GM18861 (cell line): ENCODE measurements at regions not wholly inside any gene's neighbourhood (a gene's known extent, or its start where the extent isn't known, plus 50 kb on each side); places are given as distances from the start of the nearest gene placed in this dataset.

ENCODE experiments used
- ATAC-seq: cut with Tn5 transposase; IDR thresholded peaks from one replicate; pipeline ENCODE4 v1.9.1; 2021; ENCODE audit not compliant: unreplicated experiment

- no peak for ATAC-seq
Observed at GRCh38 chr1:90561103-90561783, 155.9 kb downstream of the BARHL2 start.

GRCh38 chr1:90558754-90559378 lies 158.2 kb downstream of the BARHL2 start:
- ATAC-seq = no peak

DNA sequence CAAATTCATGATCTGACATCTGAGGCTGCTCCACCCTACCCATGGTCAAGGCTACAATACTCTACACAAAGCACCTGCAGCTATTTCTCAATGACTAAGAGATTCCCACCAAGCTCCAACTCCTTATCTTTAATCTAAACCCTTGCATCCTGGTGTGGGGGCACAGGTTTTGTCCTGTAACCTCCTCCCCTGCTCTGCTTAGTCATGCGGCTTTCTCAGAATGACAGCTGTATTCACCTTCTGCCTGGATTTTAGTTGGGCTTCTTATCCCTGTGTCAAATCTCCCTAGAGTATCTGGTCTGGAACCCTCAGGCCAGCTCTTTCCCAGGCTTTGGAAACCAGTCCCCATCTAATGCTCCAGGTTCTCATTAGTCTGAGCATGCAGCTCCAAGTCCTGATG lies 159.0 kb downstream of the BARHL2 start:
- no peak for ATAC-seq

DNA sequence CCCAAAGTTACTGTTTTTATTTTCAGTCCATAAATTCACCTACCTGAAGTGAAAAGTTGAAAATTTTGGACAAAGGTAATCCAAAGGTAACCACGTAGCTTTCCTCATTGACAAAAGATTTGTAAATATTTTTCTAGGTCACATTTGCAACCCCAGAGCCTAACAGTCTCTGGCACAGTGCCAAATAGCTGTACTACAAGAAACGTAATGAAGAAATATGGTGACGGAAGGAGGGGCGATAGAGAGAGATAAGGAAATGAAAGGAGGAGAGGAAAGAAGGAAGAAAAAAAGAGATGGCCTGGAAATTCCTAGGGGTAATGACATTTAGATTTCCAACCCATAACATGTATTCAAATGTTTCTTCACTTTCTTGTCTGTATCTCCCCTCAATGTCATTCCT lies 159.4 kb downstream of the BARHL2 start:
- no peak for ATAC-seq

- ATAC-seq = no peak
Observed at GRCh38 chr1:90550626-90551406, 166.3 kb downstream of the BARHL2 start.

- no peak for ATAC-seq
Observed at GRCh38 chr1:90544356-90544755, 172.7 kb downstream of the BARHL2 start.

GRCh38 chr1:90537606-90538362 lies 179.3 kb downstream of the BARHL2 start:
- ATAC-seq = no peak

- ATAC-seq = no peak
Observed at GRCh38 chr1:90534663-90535295, 182.3 kb downstream of the BARHL2 start.

DNA sequence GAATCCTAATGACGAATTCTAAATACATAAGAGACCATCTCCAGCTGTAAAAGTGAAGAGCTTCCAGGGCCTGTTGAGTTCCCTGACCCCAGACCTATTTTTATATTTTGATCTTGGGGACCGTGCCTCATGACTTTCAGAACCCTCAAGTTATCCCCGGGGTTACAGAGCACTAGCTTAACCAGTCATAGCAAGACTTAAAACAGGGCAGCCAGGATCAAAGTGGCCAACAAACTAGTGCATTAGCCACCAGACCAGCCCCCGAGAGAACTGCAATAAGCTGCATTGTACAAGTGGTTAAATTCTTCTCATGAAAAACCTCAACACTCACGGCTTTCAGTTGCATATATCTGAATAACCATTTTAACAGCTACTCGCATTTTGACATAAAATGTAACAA lies 183.0 kb downstream of the BARHL2 start:
- no peak for ATAC-seq

DNA sequence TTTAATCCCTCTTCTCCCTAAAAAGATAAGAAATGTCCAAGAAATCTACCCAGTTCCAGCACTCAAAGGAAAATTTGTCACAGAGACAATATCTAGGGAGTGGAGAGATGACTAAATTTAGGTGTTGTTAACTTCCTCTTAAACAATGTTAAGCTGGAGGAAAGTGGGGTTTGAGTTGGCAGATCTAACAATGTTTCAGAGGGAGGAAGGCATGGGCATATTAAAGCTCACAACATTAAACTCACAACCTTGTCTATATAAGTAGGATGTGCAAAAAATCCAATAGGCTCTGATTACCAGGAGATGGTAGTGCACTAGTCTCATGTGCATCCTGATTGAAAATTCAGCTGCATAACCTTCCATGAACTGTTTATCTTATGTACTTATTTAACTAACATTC lies 190.1 kb downstream of the BARHL2 start:
- ATAC-seq = no peak

DNA sequence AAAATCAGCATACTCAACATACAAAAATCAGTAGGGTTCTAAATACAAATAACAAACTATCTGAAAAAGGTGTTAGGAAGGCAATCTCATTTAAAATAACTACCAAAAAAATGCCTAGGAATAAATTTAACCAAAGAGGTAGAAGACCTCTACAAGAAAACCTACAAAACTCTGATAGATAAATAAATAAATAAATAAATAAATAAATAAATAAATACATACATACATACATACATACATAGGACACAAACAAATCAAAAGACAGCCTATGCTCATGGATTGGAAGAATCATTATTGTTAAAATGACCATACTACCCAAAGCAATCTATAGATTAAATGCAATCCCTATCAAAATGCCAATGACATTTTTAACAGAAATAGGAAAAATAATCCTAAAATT lies 194.7 kb downstream of the BARHL2 start:
- no peak for ATAC-seq

DNA sequence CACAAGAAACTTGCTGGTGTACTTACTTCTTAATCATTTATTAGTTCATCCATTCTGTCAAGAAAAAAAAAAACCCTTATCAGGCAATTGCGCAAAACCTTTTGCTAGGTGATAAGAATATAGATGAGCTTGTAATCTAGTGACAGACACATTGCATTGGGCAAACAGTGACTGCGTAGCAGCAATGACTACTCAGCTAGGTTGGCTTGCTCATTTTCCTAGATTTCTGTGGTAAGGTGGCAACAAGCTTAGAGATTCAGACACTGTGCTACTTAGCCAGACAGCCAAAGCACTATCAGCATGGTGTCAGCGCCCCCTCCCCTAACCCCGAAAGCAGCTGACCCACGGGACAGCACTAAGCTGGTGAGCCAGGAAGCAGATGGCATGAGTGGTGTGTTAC lies 203.1 kb downstream of the BARHL2 start:
- no peak for ATAC-seq

DNA sequence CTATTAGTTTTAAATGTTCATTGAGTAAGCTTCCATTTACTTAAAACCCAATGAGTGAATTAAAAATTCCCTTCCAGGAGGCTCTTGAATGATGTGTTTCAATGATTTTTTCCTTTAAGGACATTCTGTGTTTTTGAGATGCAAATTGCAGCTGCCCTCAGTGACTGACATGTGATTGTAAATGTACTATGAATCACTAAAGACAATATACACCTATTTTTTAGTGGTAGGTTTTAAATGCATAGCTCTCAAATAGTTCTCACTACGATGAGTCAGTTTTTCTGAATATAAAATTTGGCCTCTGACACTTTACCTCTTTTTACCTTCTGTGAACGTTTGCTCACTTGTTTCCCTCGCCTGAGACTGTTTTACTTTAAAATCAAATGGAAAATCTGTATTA lies 204.7 kb downstream of the BARHL2 start:
- no peak for ATAC-seq

DNA sequence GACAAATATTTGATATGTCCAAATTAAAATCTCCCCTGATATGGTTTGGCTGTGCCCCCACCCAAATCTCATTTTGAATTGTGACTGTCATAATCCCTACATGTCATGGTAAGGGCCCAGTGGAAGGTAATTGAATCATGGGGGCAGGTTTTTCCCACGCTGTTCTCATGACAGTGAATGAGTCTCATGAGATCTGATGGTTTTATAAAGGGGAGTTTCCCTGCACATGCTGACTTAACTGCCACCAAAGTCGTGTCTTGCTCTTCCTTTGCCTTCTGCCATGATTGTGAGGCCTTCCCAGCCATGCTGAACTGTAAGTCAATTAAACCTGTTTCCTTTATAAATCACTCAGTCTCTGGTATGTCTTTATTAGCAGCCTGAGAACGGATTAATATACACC lies 207.0 kb downstream of the BARHL2 start:
- no peak for ATAC-seq

DNA sequence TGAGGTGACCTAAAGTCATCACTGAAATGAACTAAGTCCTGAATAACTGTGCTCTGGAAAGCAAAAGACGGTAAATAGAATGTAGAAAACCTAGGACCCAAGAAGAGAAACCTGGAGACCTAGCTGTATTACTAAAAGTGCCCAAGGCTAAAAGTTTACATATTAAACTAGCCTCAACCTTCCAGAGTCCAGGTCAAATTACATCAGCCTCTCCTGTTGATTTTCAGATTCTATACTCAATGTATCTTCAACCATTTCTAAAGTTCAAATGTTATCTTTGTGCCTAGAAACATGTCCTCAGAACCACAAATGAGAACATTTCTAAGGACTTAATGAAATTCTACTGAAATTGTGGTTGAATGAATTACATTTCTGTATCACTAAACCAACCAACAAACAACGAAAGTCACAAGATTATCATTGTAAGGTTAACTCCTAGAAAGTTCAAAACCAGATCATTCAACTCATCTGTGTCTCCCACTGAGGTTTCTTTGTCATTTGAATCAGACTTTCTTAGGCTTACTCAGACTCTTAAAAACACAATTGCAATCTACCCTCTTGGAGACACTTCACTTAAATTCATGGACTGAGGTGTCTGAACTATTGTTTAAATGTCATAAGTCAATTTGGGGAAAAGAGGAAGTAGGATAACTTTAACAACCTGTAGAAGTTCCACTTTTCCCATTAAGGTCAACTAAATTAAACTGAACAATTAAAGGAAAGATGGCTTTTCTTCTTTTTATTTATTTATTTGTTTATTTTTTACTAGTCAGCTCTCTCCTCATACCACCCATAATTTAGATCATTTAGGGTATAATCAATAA lies 207.7 kb downstream of the BARHL2 start:
- ATAC-seq = peak; percentile 54

DNA sequence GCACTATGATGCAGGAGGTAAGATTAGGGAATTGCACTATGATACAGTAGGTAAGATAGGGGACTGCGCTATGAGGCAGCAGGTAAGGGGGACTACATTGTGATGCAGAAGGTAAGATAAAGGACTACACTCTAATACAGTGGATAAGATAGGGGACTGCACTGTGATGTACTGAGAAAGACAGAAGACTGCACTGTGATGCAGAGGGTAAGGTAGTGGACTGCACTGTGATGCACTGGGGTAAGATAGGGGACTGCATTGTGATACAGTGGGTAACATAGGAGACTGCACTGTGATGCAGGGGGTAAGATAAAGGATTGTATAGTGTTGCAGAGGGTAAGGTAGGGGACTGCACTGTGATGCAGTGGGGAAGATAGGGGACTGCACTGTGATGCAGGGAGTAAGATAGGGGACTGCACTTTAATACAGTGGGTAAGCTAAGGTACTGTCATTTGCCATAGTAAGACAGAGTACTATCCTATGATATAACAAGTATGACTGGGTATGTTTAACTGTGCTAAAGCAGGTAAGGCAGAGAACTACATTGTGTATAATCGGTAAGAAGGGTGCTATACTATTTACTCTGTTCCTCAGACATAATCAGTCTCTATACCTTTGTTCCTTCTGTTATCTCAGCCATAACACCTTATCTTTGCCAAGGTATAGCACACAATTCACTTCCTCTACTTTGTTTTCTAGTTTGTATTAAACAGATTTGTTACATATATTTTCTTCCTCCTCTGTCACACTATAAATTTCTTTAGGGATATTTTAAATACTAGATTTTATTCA lies 208.5 kb downstream of the BARHL2 start:
- no peak for ATAC-seq

- ATAC-seq = no peak
Observed at GRCh38 chr1:90507173-90507572, 209.9 kb downstream of the BARHL2 start.

DNA sequence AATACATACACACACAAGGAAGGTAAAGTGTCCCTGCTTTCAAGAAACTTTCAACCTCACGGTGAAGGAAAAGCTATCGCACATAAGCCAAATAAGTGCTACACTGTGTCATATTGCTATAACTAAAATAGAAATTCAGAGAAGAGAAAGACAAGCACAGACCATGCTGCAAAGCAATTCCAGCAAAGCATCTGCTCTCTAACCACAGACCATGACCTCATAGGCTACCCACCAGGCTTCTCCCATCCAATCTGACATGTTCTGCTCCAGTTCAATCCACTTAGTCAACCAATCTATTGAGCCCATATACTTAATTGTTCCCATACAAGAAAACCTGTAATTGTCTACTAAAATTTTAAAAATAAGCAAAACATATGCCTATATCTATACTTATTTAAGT lies 211.3 kb downstream of the BARHL2 start:
- no peak for ATAC-seq

GRCh38 chr1:90504509-90504908 lies 212.6 kb downstream of the BARHL2 start:
- no peak for ATAC-seq
